HT-29 (cell line): ENCODE measurements at regions not wholly inside any gene's neighbourhood (a gene's known extent, or its start where the extent isn't known, plus 50 kb on each side); places are given as distances from the start of the nearest gene placed in this dataset.

ENCODE experiments used
- DNase-seq: peaks from one replicate; pipeline ENCODE4 v3.0.0-alpha.2; 2015; ENCODE audit warnings: low spot score

DNA sequence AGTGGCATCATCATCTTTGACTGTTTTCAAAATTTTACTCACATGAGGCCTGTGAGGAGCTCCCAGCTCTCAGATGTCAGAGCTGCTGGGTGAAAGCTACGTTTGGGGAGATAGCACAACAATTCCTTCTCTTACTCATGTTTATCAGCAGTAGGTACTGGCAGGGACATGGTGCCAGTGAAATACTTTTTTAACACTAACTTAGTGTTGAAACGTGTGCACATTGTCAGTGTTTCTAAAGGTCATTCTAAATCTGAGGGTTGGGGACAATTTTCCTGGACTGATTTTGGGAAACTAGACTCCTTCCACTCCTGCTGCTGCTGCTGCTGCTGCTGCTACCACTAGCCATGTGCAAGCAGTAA, 487.4 kb downstream of the PDCD6IP start:
- no peak for DNase-seq

DNA sequence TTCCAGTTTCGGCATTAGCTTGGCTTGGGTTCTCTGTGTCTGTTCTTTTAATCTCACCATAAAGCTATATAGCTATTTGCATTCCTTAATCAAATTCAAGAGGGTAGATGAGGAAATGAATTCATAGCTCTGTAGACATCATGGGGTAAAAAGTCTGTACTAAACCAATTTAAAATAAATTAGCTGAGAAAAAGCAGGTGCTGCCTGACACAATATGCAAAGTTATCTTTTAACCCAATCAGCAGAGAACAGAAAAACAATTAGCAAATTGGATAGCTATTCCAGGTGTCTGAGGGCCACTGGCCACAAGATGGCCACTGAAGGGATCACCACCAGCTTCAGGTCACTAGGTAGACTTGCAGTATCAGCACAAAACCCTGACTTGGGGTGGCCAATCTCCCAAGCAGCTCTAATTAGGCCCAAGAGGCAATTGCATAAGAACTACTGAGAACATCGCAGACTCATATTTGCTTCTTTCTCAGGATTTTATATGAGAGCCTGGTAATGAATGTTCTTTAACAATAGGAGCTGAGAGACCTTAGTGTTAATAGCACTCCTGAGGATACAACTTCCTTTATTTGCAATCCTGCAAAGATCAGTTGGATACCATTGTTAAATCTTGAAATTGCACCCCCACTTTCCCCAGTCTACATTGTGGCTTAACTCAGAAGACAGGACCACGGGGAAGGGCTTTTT, 494.3 kb downstream of the PDCD6IP start:
- DNase-seq = no peak

DNA sequence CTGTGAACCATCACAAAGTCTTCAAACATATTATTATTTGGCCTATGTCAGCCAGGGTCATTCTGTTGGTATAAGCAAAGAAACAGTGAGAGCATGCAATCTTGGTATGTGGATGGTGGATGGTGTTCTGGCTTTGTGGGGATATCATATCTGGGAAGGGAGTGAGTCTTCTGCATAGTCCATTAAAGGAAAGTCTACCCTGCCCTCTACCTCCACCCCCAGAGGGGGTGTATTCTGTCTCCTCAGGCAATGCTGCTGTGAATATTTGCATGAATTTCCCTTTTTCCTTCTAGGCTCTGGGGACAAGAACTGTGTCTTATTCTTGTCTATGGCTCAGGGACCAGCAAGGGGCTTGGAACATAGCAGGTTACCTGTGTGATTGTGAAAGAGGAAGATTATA, 495.8 kb downstream of the PDCD6IP start:
- DNase-seq = no peak

DNA sequence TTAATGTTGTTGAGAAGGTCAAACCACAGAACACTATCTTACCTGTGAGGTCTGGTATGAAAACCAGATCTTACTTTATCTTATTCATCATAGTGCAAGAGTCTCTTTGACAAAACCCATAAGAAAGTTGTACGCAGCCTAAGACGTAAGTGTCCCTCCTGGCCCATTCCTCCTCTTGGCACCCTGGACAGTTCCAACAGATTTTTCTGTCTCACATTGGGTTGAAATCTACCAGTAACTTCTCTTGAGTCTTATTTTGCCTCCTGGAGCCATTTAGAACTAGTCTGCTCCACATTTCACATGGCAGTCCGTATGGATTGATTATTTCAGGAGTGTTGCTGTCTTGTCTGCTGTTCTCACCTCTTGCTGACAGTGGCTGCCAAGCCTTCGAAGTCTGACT, 498.4 kb downstream of the PDCD6IP start:
- no peak for DNase-seq

DNA sequence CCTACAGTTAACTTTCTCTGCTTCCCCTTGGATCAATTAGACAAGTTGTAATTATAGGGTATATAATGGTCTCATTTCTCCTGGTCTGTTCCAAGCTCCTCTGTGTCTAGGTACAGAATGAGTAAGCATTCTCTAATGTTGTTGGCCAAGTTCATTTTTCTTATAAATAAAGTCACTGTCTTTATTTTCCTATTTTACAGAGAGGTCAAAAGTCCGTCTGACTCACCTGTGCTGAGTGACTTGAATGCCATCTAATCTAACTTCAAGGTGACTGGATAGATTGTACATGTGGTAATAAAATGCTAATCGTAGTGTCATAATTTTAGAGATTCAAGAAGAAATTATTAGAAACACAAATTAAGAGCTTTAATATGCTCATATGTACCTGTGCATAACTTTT, 500.2 kb downstream of the PDCD6IP start:
- DNase-seq = no peak

DNA sequence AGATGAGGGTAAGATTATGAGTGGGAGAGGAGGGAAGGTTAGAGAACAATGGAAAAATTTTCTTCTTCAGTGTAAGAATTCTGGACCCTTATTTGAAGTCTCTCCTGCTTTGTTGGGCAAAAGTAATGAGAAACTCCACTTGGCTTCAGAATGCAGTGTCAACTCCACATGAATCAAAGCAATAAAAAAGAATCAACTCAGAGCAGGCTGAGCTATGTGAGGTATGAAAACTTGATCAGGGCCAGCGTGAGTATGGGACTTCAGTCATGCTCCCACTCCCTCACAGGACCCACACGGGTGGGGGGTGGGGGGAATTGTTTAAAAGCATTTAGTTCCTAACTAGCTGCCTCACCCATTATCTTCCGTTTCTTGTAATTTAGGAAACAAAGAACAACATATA, 502.2 kb downstream of the PDCD6IP start:
- DNase-seq = no peak

DNA sequence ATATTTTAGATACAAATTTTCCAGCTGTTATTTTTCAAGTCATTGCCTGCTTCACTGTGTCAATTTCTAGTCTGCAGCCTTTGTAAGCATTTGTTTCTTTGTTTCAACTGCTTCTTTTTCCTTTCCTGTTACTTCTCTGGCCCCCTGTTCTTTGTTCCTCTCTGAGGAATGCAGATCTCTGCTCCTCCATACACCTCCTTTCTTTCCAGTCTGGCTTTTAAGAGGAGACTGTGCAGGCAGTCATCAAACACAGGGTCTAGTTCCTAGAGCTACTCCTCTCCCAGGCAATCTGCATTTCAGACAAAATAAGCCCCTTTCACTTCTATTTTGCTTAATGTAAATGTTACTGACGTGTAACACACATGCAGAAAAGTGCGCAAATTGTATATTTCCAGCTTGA, 502.9 kb downstream of the PDCD6IP start:
- DNase-seq = no peak

DNA sequence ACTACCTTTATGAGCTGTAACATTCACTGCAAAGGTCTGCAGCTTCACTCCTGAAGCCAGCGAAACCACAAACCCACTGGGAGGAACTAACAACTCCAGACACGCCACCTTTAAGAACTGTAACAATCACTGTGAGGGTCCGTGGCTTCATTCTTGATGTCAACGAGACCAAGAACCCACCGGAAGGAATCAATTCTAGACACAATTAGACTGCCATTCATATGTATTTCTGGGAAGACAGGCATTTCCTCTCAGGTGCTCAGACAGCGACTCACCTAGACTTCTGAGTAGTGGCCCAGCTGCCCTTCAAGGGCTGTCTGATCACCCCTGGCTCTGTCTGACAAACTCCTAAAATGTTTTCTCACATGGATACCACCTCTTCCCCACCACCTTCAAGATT, 506.8 kb downstream of the PDCD6IP start:
- DNase-seq = no peak

DNA sequence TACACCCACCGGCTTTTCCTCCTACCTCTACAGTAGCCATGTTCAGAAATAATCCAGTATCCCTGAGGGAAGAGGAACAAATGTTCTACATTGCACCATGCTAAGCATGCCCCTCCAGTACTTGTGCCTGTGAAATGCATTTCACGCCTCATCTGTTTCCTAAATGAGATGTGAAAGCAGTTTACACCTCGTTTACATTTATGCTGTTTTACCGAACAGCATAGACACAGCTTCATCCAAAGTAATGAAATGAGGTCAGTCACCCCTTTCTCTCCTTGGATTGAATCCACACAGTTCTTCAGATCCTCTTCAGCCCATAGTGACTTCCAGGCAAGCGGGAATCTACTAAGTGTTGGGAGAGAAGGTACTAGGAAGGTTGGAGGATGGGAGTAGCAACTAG, 514.3 kb downstream of the PDCD6IP start:
- DNase-seq = no peak

DNA sequence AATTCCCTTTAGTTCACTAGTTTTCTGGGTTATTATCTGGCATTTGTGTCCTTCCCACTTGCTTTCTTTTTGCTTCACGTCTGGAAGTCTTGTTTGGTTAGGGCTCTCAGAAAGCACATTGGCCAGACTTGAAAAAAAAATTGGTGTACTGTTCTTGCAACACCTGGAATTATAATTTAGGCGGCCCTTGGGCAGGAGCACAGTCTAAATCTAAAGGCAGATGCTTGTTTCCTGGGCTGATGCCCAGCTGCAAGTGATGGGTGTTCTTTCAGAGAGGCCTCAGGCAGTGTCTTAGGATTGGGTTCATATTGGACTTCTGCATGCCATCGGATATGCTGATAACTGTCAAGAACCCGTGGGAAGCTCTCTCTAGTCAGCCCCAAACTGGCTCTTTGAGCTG, 521.5 kb downstream of the PDCD6IP start:
- no peak for DNase-seq

DNA sequence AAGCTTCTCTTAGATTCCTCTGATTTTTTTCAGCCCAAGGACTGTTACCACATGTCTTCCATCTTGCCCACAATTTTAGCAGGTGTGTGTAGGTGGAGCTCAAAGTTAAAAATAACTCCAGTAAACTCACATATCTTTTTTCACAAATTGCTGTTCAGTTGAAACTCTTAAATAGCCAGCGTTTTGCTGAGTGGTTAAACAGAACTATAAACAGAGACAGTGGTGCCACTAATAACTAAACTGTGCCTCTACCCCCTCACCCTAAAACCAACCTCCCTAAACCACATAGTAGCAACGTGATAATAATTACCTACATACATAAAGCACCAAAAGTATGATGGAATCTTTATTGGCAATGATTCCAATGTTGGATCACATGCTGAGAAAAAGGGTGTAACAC, 525.1 kb downstream of the PDCD6IP start:
- no peak for DNase-seq

DNA sequence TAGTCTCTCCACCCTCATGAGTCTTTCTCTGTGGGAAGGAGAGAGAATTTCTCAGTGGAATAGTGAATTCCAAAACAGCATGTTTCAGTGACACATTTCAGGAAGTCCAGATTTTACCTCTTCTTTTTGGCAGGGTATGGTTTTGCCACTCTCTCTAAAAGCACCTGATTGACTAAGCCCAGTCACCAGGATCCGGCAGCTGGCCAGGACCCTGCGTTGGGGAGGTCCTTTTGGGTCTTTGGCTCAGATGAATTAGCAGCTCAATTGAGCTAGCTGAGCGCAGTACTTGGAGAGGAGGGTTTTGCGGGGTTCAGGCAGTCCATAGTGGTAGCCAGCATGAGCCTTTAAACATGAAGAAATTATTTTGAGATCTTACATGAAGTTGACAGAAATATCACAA, 548.2 kb downstream of the PDCD6IP start:
- no peak for DNase-seq

DNA sequence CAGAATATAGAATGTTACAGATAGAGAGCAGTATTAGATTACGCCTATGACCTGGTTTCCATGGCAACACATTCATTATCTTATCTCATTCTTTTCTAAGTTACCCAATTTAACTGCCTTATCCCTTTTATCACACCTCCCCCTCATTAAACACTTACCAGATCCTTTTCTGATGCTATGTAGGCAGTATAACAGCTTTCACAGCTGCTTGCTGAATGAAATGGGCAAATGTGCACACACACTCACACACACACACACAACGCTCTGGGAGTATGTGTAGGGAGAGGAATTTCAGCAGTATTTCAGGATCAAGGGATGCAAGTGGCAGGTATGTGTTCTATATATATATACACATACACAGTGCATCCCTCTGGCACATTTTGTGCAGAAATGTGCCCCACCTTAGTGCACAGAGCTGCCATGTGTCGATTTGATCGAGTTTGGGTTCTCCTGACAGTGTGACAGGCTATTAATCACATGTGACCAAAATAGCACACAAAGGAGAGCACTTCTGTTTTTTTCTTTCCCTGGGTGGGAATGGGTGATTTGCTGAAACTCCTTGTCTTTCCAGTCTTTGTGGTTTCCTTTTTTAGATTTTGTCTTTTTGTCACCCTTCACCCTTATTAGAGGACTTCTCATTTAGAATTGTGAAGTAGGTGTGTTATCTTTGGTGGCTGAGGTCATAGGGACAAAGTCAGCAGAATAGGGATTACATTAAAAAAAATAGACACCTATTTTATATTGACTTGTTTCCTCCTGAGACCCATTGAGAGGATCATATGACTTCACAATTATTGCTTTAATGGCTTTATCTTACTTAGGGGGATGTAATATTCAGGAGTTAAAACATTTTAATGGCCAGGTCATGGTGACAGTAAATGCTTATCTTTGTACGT, 553.7 kb downstream of the PDCD6IP start:
- DNase-seq = no peak

DNA sequence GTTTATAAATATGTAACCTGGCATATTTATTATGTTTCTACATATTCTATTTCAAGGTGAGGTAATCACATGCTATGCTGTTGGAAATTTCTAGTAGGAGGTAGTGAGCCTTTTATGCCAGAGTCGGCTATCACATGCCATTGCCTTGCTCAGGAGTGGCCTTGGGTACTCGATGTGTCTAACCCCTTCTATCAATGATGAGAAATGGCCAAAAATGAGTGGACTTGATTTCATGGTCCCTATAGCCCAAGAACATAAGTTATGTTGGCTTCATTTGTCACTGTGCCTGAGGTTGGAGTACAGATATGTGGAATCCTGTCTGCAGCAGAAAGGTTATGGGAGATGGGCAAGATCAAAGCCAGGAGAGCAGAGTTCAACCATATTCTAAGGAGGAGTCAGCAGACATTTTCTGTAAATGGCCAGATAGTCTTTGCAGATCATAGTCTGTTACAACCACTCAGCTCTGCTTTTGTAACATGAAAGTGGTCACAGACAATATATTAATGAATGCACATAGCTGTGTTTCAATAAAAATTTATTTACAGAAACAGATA, 554.4 kb downstream of the PDCD6IP start:
- DNase-seq = no peak

DNA sequence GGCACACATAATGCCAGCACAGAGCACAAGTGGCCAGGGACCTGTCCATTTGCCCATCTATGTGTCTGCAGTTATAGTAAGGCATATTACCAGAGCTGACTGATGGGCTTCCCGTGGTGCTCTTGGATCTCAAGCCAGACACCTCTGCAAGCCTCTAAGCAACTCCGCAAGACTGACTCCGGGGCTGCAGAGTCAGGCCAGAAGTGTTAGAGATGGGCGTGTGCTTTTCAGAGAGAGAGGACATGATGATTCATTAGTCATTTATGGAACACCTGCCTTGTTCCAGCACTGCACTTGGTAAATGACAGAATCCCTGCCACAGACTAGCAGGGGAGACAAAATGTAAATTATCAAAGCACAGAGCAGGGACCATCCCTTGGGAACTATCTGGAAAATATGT, 559.0 kb downstream of the PDCD6IP start:
- DNase-seq = no peak

DNA sequence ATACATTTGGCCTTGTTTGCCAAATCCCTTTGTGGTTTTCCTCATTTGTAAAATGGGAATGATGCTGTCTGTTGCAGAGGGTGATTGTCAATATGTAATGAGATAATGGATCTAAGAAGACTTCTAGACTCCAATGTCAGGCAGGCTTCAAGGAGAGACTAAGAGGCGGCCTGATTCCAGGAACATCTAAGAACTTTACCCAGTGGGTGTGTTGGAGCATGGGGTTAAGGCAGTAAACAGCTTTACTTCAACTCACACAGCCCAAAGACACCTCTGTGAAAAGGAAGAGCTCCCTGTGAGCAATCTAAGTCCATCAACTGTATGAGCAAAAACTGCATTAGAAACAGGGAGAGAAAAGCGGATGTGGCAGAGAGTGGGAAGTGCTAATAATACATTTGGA, 560.6 kb downstream of the PDCD6IP start:
- no peak for DNase-seq

DNA sequence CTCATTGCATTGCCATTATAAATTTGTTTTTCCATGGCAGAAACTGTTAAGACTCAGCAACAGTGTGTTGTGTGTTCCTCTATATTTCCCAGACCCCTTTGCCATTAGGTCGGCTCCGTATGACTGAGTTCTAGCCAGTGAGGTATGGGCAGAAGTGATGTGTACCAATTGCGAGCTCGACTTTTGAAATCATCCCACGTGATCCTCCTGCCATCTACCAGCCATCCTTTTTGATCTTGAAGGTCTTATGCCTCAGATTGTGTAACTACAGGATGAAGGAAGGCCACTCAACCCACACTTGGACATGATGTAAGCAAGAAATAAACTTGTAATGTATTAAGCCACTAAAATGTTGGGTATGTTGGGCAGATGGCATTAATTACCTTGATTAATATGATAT, 562.3 kb downstream of the PDCD6IP start:
- no peak for DNase-seq

DNA sequence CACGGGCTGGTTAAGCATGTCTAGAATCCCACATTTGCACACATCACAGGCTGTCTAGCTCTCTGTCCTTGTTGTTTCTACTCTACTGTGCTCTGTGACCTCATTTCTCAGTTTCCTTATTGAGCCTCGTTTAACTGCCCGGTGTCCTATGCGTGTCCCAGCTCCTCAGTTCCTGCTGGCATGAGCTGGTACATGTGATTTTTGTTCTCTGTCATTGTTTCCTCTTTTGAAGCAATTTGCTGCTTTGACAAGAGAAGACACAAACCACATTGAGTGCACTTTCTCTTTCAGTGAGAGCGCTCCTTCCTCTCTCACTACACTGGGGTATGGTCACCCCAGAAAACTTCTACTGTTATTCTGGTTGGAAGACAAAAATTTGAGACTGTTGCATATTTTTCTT, 563.5 kb downstream of the PDCD6IP start:
- DNase-seq = no peak

DNA sequence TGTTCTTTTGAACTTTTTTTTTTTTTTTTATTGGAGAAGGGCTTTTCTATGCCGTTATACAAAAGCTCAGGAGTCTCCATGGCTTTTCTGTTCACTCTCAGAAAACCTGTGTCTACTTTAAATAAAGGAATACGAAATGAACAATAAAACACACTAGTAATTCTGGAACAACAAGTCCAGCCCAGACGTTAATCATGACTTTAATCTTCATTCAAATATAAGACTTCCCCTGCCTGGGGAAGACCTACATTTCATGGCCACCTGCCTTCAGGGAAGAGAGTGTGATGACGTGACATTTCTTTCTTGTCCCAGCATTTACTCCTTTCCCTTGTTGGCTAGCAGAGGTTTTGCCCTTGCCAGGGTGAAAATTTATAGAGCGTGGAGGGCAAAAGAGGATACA, 564.5 kb downstream of the PDCD6IP start:
- DNase-seq = no peak

DNA sequence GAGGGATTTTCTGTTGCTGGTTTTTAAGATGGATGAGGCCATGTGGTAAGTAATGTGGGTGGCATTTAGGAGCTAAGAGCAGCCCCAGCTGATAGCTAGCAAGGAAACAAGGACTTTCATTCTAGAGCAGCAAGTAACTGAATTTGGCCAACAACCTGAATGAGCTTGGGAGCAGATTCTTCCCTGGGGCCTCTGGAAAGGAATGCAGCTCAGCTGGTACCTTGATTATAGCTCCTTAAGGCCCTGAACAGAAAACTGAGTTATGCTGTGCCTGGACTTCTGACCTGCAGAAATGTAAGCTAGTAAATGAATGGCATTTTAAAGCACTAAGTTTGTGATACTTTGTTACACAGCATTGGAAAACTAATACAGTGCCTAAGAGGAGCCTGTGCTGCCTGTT, 565.5 kb downstream of the PDCD6IP start:
- DNase-seq = no peak

DNA sequence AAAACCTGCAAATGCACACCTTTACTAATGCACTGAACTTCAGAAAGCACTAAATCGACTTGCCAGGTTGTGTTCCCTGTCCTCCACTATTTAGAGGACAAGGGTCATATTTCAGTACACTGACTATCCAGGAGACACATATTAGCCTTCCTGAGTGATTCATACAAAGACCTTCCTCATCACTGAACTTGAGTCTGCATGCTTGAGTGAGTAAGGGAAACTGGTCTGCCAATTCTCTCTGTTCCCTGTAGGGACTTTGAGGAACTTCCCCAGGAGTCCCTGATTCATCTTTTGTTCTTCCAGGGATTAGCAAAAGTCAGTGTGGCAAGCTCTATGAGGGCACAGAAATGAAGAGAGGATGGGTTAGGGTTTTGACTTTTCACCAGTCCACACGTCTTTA, 565.9 kb downstream of the PDCD6IP start:
- no peak for DNase-seq

DNA sequence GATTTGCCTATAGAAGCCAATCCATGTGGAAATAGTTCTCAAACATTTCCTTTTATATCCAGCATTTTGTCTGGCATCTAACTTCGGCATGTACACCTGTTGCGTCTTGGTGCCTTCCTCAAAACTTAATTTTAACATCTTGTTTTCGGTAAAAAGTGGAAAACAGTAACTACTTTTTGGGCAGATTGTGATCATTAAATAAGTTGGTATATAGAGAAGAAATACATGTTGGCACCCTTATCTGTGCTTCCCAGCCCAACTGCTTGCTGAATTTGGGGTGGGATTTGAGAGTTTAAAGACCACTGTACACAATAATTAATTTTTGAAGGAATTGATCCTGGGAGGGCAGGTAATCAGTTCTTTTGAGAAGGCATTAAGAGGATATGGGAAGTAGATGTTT, 566.8 kb downstream of the PDCD6IP start:
- no peak for DNase-seq

DNA sequence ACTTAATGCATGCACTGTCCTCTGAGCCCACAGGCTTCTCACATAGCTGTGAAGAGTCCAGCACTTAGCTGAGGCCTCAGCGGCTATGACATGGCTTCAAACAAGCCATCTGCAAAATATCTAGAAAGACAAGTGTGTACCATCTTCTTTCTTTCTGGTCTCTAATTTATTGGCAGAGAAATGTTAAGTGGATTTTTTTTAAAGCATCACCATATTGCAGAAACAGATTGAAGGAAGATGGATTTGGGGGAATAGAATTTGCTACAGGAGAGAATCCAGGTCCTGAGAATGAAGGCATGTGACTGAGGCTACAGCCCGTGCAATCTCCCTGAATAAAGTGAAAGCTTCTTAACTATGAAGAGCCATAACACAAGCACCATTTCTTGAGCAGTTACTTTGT, 567.3 kb downstream of the PDCD6IP start:
- DNase-seq = no peak
